ENCODE measurements at regions not wholly inside any gene's neighbourhood (a gene's known extent, or its start where the extent isn't known, plus 50 kb on each side); places are given as distances from the start of the nearest gene placed in this dataset.

- TF ChIP-seq CTCF (conservative IDR thresholded peaks at IDR 0.05) (no peak), ZFX (IDR thresholded peaks at IDR 0.05) (no peak)
These were observed 299.1 kb upstream of the ROPN1 start for GRCh38 chr3:124291008-124291407.

DNA sequence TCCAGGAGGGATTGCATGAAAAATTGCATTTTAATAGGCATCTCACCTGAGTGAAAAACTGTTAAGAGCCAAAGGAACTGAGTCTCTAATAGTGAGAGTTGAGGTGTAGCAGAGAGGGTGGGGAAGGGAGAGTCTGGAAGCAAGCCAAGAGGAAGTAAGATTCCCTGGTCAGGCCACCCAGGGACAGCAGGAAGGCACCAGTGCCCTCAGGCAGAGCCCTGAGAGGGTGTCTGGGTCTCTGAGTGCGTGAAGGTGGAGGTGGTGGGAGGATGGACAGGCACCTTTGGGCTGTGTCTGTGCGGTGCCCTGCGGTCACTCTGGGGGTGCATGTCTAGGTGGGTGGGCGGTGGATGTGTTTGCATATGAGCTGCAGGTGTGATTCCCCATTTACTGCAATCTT is 300.4 kb upstream of the ROPN1 start:
- H3K27ac ChIP-seq = no peak overlapping the region
- TF ChIP-seq CTCF (conservative IDR thresholded peaks at IDR 0.05) = no peak
- no peak for TF ChIP-seq ZFX (IDR thresholded peaks at IDR 0.05)

More at GRCh38 chr3:124291008-124291407, 299.1 kb upstream of the ROPN1 start:
- no peak overlapping the region for H3K27ac ChIP-seq

GRCh38 chr3:124293584-124293983 is 301.7 kb upstream of the ROPN1 start:
- H3K27ac ChIP-seq = no peak overlapping the region

DNA sequence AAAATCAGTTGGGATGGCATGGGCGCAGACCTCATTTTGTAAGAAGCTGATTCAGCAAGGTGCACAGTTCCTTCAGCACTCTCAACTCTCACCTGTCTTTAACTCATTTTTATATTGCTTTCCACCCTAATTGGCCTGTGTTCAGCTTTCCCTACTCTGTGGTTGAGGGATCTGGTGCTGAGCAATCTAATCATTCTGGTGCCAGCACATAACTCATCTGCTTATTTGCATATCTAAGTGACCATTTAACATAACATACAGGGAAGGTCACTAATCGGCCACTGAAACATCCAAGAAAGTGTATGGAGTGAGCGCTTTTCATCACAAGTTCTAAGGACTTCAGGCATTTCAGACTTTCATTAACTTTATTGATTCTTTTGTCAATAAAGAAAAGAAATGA is 303.4 kb upstream of the ROPN1 start:
- no peak overlapping the region for H3K27ac ChIP-seq
- TF ChIP-seq ZFX (IDR thresholded peaks at IDR 0.05) (no peak), CTCF (conservative IDR thresholded peaks at IDR 0.05) (no peak)

More at GRCh38 chr3:124293584-124293983, 301.7 kb upstream of the ROPN1 start:
- TF ChIP-seq ZFX (IDR thresholded peaks at IDR 0.05) (no peak), CTCF (conservative IDR thresholded peaks at IDR 0.05) (no peak)

DNA sequence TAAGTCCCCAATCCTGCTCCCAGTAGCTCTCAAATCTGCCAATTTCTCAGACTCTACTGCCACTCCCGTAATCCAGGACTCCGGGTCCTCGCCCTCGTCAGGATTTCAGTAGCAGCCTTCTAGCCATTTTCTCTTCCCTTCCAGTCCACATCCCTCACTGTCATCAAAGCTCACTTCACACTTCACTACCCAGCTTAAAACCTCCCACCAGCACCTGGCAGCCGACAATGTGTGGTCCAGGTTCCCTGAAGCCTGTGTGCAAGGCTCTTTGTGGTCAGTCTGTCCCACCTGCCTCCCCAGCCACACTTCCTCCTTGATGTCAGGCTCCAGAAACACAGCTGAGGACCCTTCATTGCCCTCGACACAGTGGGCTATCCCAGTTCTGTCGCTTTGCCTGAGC is 304.5 kb upstream of the ROPN1 start:
- H3K27ac ChIP-seq = no peak overlapping the region
- TF ChIP-seq ZFX (IDR thresholded peaks at IDR 0.05) = no peak
- TF ChIP-seq CTCF (conservative IDR thresholded peaks at IDR 0.05) = no peak

- TF ChIP-seq CTCF (conservative IDR thresholded peaks at IDR 0.05) (no peak), ZFX (IDR thresholded peaks at IDR 0.05) (no peak)
- no peak overlapping the region for H3K27ac ChIP-seq
These were observed 305.4 kb upstream of the ROPN1 start for GRCh38 chr3:124297062-124297980.

GRCh38 chr3:124298301-124298700 is 306.4 kb upstream of the ROPN1 start:
- H3K27ac ChIP-seq = no peak overlapping the region
- TF ChIP-seq ZFX (IDR thresholded peaks at IDR 0.05) (no peak), CTCF (conservative IDR thresholded peaks at IDR 0.05) (no peak)
